Hepatocyte (in vitro differentiated cells): ENCODE measurements at regions not wholly inside any gene's neighbourhood (a gene's known extent, or its start where the extent isn't known, plus 50 kb on each side); places are given as distances from the start of the nearest gene placed in this dataset.
"Not testable (repeated sequence)": the region's sequence is repeated elsewhere in the genome, so short reads cannot be mapped to it uniquely, and the experiment has no call there.

Source experiments
- CTCF ChIP-seq: fragments of 200-600 bp; sonication (generic); IDR thresholded peaks from 2 replicates; pipeline ENCODE4 v1.5.1; 2016; ENCODE audit warnings: antibody characterized with exemption, mild to moderate bottlenecking; ENCODE audit not compliant: poor library complexity
- EZH2 ChIP-seq: fragments of 200-600 bp; sonication (generic); IDR thresholded peaks from 2 replicates; pipeline ENCODE4 v1.6.1; 2016; ENCODE audit warnings: antibody characterized with exemption, mild to moderate bottlenecking, borderline replicate concordance
- EZH2phosphoT487 ChIP-seq: fragments of 200-600 bp; sonication (generic); IDR thresholded peaks from one replicate; pipeline ENCODE4 v1.6.1; 2018; ENCODE audit warnings: antibody characterized with exemption, mild to moderate bottlenecking, low read depth, moderate library complexity; ENCODE audit not compliant: unreplicated experiment, severe bottlenecking

DNA sequence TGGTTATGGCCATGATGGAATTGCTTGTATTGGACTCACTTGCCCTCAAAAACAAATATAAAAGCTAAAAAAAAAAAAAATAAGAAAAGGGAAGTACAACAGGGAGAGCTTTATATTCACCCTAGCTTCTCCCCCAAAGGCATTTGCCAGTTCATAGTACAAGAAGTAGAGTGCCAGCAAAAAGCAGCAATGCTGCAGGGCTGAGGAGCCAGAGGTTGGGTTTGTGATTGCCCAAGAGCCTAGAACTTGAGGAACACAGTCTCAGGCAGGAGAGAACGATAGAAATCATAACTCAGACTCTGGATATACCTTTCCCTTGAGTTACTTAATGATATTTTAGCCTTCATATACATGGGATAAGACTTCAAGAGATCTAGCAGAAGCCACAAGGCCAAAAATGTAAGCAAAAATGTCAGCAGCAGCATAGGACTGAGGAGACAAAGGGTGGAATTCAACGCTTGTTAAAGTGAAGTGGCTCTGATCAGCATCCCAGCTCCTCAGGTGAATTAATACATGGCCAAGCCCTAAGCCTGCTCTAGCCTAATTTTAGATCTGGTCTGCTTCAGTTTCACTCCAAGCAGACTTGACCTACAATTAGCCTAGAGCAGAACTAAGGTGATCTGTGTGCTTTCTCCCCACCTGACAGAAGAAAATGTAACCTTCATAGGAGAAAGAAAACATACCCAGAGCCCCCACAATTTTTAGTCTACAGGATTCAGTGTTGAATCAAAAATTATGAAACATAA is 172.8 kb upstream of the PLGLB1 start:
- TF ChIP-seq CTCF, EZH2, EZH2phosphoT487: not testable (repeated sequence)
